GM03348 (cell line): ENCODE measurements at regions not wholly inside any gene's neighbourhood (a gene's known extent, or its start where the extent isn't known, plus 50 kb on each side); places are given as distances from the start of the nearest gene placed in this dataset.
A peak's percentile ranks its signal among the peaks of the same experiment; 100 is the strongest.

ENCODE experiments used
- DNase-seq: peaks from one replicate; pipeline ENCODE4 v3.0.0; 2012; ENCODE audit warnings: low spot score

- DNase-seq, result no peak
Observed at GRCh38 chr16:54577651-54578128, 291.1 kb upstream of the IRX3 start.

DNA sequence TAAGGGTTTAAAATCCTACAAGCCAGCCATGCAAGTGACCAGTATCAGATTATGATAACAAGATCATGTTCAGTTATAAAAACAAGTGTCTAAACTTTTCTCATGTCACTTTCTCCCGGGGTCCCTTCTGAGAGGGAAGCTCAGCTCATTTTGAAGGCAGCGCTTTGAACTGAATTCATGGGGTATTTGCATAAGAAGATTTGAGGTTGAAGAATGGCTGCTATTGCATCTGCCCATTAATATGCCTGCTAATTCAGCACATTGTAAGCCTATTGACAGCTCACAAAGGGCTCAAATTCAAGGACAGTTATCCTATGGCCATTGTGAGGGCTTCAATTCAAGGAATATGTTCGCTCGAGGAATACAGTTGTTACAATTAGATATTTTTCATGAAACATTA lies 290.2 kb upstream of the IRX3 start:
- no peak for DNase-seq

- DNase-seq, result no peak
Observed at GRCh38 chr16:54568906-54569807, 282.6 kb upstream of the IRX3 start.

- DNase-seq, result no peak
Observed at GRCh38 chr16:54564841-54565240, 278.3 kb upstream of the IRX3 start.

DNA sequence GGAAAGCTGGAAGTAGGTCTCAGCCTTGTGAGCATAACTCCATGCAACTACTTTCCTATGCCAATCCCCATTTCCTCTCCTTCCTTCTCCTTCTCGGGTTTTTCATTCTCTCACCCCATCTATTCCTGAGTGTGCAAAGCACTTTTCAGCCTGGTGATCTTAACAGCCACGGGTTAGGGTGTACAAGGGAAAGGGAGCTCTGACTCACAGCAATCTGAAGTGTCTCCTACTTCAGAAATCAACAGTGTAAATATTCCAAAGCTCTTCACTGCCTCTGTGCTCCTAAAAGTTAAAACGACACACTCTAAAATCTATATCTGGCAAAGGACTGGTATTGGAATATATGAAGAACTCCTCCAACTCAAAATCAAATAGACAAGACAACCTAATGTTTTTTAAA lies 268.0 kb upstream of the IRX3 start:
- no peak for DNase-seq

- no peak for DNase-seq
Observed at GRCh38 chr16:54548281-54548680, 261.7 kb upstream of the IRX3 start.

DNA sequence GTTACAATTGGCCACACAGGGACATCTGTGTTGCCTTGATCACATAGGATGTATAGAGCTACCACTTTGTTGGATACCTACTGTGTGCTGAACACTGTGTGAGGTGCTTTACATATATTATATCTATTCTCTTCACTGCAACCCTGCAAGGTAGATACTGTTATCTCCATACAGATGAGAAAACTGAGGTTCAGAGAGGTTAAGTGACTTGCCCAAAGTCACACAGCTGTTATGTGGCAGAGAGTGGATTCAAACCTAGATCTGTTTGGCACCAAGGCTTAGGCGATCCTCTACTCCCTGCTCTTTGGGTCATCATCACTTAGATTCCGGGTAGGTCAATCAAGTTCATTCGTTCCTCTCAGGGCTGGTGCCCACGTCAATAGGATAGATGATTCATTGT lies 260.5 kb upstream of the IRX3 start:
- no peak for DNase-seq

GRCh38 chr16:54546521-54546920 lies 259.9 kb upstream of the IRX3 start:
- no peak for DNase-seq

GRCh38 chr16:54545854-54546511 lies 259.4 kb upstream of the IRX3 start:
- no peak for DNase-seq

GRCh38 chr16:54544553-54545180 lies 258.1 kb upstream of the IRX3 start:
- no peak for DNase-seq

DNA sequence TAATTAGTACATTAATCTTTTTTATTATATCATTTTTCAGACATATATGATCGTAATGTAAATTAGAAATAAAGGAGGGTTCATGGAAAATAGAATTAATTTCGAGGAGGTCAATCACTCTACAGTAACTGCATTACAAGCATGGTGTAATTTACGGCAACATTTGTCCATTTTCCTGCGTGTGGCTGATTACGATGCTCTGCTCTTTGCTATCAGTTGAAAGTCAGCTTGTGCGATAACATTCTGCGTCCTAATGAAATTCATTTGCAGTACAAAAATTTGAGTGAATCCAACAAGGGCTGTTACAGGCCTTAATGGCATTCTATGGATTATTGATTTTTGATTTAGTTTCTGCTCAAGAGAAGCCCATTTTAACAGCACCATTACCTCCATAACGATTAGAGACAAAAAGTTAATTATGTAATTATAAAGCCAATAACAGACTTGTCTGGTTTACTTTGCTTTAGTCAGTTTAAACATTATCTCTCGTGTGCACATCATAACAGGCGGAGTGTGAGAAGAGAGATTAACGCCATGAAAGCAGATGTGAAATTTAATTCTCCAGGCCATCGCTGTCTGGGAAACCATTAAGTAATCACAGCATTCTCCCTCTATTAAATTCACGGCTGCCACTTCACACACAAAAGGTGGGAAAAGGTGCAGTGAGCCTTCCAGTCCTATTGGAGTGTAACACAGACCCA lies 256.4 kb upstream of the IRX3 start:
- no peak for DNase-seq

- DNase-seq, result no peak
Observed at GRCh38 chr16:54540525-54541180, 254.1 kb upstream of the IRX3 start.

DNA sequence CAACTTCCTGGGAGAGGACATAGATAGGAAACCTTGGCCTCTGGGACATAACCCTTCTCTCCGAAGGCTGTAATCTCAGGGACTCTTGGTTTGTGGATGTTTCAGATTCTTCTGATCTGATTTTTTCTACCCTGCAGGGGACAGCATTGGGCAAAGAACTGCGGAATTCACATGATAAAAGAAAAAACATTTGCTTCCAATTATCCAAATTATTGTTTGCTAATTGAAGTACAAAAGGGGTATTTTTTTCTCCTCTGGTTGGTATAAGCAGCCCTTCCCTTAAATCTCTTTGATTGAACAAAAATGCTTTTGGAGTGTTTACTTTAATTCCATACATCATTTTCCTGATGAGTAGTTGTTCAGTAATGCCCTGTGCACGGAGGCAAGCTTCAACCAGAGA lies 251.7 kb upstream of the IRX3 start:
- DNase-seq, result peak; percentile 41

DNA sequence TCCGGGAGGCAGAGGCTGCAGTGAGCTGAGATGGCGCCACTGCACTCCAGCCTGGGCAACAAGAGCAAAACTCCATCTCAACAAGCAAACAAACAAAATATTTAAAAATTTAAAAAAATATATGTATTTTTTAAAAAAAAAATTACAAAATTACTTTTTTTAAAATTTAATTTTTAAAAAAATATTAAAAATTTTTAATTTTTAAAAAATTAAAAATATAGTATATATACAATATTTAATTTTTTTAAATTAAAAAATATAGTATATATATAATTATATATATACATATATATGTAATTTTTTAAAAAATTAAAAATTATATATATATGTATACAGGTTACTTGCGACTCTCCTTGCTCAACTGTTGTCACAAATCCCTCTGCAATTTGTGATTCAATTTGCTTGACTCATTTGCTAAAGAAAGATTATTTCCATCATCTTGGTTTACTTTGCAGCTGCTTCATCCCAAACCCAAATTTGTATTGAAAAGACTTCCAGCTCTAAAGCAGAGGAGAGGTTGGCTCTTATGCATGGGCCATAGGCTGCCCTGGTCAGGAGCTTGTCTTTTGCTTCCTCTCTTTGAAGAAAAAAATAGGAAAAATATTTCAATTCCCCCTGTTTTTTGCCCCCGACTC lies 247.4 kb upstream of the IRX3 start:
- DNase-seq, result no peak

GRCh38 chr16:54526916-54527315 lies 240.3 kb upstream of the IRX3 start:
- peak; percentile 31 for DNase-seq

DNA sequence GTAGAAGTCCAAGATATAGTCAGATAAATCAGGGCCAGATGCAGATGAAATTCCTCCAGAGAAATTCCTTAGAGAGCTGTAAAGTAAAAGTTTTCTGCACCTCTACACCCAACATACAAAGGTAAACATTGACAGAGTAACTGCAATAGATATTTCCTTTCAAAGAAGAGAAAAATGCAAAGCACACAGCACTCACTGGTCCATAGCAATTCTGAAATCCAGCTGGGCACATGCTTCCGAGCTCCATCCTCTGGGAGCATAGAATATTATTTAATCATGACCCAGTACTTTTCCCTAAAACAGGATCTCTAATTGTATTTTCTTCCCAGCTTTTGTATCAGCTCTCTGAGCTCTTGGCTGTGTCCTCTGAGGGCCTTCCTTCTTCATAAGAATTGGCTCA lies 239.5 kb upstream of the IRX3 start:
- DNase-seq, result no peak

- DNase-seq, result no peak
Observed at GRCh38 chr16:54525104-54525503, 238.5 kb upstream of the IRX3 start.

GRCh38 chr16:54522584-54522983 lies 236.0 kb upstream of the IRX3 start:
- DNase-seq, result no peak

- DNase-seq, result no peak
Observed at GRCh38 chr16:54521327-54521726, 234.7 kb upstream of the IRX3 start.

- no peak for DNase-seq
Observed at GRCh38 chr16:54519161-54519695, 232.6 kb upstream of the IRX3 start.

- DNase-seq, result no peak
Observed at GRCh38 chr16:54517181-54517580, 230.6 kb upstream of the IRX3 start.
